GF-D8 (cell line): ENCODE measurements at regions not wholly inside any gene's neighbourhood (a gene's known extent, or its start where the extent isn't known, plus 50 kb on each side); places are given as distances from the start of the nearest gene placed in this dataset.
"Not testable (repeated sequence)": the region's sequence is repeated elsewhere in the genome, so short reads cannot be mapped to it uniquely, and the experiment has no call there.

Experiments used
- DNase-seq: peaks from one replicate; lab custom pipeline; 2025; lab: John Stamatoyannopoulos, UW

- not testable (repeated sequence) for DNase-seq
Measured at GRCh38 chr10:108600511-108600910, 1322.8 kb downstream of the XPNPEP1 start.

- not testable (repeated sequence) for DNase-seq
Measured at GRCh38 chr10:108599317-108599716, 1324.0 kb downstream of the XPNPEP1 start.

GRCh38 chr10:108598831-108599230 is 1324.5 kb downstream of the XPNPEP1 start:
- DNase-seq = no peak

DNA sequence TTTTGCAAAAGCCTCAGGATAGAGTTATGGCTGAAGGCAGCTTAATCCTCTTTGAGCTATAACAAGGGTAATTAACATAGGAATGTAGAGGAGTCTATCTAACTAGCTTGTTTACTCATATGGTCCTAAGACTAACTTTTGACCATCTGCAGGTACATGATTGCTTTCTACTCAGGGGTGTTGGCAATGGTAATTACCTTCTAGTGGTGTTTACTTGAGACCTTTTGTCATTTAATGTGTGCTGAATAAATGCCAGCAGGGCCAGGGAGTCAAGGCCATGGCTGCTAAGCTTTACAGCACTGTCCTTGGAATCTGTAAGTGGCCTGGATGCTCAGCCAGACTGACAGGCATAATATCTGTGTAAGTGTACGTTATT is 1325.0 kb downstream of the XPNPEP1 start:
- DNase-seq = no peak

GRCh38 chr10:108597657-108598319 is 1325.5 kb downstream of the XPNPEP1 start:
- no peak for DNase-seq

GRCh38 chr10:108597031-108597430 is 1326.3 kb downstream of the XPNPEP1 start:
- no peak for DNase-seq

- no peak for DNase-seq
Measured at GRCh38 chr10:108592956-108593355, 1330.4 kb downstream of the XPNPEP1 start.

GRCh38 chr10:108591417-108591816 is 1331.9 kb downstream of the XPNPEP1 start:
- DNase-seq = no peak

GRCh38 chr10:108586424-108586823 is 1336.9 kb downstream of the XPNPEP1 start:
- DNase-seq = no peak

DNA sequence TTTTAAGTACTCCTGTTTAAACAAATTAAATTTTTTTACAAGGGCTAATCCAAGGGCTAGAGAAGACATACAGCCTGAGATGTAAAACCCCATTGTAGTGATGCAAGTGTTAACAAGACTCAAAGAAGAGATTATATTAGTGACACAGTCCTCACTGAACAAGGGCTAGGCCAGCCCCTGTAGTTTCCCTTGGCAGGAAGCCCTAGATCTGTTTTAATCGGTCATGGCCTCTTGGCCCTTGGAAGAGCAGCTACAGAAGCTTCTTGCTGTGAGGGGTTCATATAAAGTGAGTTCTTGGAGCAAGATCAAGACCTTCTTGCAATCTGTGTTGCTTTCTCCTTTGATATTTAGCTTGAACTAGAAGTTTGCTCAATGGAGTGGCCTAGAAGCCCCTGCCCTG is 1339.4 kb downstream of the XPNPEP1 start:
- DNase-seq = no peak

DNA sequence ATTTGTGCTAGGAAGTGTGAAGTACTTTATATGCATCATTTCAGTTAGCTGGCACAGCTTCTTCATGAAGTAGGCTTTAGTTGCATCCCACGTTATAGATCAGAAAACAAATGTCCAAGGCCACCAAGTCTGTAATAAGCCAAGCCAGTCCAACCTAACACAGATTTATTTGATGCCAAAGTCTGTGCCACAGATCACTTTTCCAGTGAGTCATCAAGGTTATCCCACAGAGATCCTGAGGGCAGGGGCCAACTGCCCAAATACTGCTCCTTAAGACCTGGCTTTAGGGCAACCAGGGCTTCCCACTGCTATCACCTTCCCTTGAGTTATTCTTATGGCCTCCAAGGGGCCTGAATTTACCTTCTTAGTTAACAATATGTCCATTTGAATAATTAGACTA is 1340.4 kb downstream of the XPNPEP1 start:
- no peak for DNase-seq

- no peak for DNase-seq
Measured at GRCh38 chr10:108582387-108582786, 1340.9 kb downstream of the XPNPEP1 start.

DNA sequence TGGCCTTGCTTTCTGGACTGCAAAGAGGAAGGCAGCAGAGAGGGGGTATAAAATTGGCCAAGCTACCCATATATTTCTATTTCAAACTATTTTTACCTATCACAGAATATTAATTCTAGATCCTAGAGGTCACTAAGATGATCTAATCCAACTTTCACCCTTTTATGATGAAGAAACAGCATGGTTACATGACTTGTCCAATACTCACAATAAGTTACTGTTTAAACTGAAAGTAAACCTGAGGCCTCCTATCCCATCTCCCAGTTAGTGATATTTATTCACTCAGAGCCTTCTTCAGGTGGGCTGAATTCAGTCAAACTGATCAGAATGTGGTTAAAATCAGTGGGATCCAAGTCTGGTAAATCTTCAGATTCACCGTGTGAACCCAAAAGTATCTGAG is 1345.1 kb downstream of the XPNPEP1 start:
- DNase-seq = no peak

- DNase-seq = no peak
Measured at GRCh38 chr10:108574233-108574632, 1349.1 kb downstream of the XPNPEP1 start.

- no peak for DNase-seq
Measured at GRCh38 chr10:108568824-108569223, 1354.5 kb downstream of the XPNPEP1 start.

GRCh38 chr10:108567899-108568752 is 1355.2 kb downstream of the XPNPEP1 start:
- no peak for DNase-seq

- no peak for DNase-seq
Measured at GRCh38 chr10:108566316-108567107, 1356.8 kb downstream of the XPNPEP1 start.

DNA sequence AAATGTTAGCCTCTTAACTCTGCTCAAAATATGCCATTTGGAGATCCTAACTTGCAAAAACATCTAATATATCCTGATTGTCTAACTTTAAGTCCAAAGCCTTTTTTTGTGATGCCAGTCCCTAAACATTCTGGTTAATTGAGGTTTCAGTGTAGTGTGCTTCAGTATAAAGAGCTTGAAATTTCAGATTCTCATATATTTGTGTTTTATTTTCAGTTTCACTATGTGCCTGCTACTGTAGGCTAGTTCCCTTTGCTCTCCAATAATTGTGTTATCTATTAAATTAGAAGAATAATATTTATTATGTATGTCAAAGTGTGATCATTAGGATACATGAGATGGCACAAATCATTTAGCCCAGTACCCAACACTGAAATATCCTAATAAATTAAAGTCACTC is 1361.2 kb downstream of the XPNPEP1 start:
- no peak for DNase-seq

DNA sequence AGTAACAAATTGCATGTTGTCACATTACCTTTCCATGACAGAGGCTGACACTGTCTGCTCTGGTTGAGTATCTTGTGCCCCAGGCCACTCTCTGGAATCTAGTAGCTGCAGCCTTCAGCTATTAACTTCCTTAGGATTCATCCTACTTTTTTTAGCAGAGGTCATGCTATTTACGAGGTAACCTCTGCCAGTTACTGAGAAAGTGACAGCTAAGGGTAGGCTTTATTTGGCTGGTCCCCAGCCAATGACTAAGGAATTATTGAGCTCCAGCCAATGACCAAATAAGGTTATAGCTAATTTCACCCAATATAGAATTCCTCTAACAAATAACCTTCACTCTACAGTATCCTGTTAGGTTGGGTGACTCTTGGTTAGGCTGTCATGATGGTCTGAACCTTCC is 1361.7 kb downstream of the XPNPEP1 start:
- no peak for DNase-seq

GRCh38 chr10:108560488-108560887 is 1362.8 kb downstream of the XPNPEP1 start:
- DNase-seq = no peak

DNA sequence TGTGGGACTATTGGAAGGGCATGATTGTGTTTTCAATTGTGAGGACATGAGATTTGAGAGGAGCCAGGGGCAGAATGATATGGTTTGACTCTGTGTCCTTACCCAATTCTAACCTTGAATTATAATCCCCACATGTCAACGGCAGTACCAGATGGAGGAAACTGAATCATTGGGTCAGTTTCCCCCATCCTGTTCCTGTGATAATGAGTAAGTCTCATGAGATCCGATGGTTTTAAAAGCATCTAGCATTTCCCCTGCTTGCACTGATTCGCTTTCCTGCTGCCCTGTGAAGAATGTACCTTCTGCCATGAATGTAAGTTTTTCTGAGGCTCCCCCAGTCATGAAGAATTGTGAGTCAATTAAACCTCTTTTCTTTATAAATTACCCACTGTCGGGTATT is 1367.1 kb downstream of the XPNPEP1 start:
- DNase-seq = no peak

GRCh38 chr10:108545921-108546320 is 1377.4 kb downstream of the XPNPEP1 start:
- no peak for DNase-seq
